Endothelial cell of umbilical vein (primary cell): ENCODE measurements at regions not wholly inside any gene's neighbourhood (a gene's known extent, or its start where the extent isn't known, plus 50 kb on each side); places are given as distances from the start of the nearest gene placed in this dataset.

ENCODE experiments used
- BruUV-seq: library from RNA; stranded (reverse); fragments of 400-500 nt; replicated peaks from 2 replicates; lab custom pipeline; 2021; lab: Mats Ljungman, UMichigan
- CTCF ChIA-PET: fragments of 300-600, 350-600 bp; sonication (Branson Sonifier 250); formaldehyde crosslinking; loops from one replicate; lab custom pipeline; 2021; ENCODE audit warnings: antibody characterized with exemption, inconsistent platforms; lab: Charles Lee
- POLR2A ChIA-PET: fragments of 300-600, 350-600 bp; sonication (Branson Sonifier 250); formaldehyde crosslinking; loops from one replicate; lab custom pipeline; 2021; ENCODE audit warnings: antibody characterized with exemption, inconsistent platforms; lab: Charles Lee
- DNase-seq: peaks from one replicate; pipeline ENCODE4 v3.0.0-alpha.2; 2011; ENCODE audit warnings: low read depth, low spot score
- FAIRE-seq: peaks from 2 replicates; lab custom pipeline; 2011; peaks lifted over from hg19 to GRCh38; lab: Jason Lieb, UNC
- H2AFZ ChIP-seq: 2 replicates; pipeline ENCODE4 v1.6.0; 2012; ENCODE audit warnings: low read depth, low read length, control low read depth, inconsistent platforms
- H3K27ac ChIP-seq: 2 replicates; pipeline ENCODE4 v1.5.1; 2011; ENCODE audit warnings: low read depth, mild to moderate bottlenecking, control low read depth, low read length, moderate library complexity; ENCODE audit not compliant: insufficient read depth
- H3K27me3 ChIP-seq, 2 experiments: 2 replicates each; pipeline versions ENCODE4 v1.6.0 to v1.6.1; 2011; ENCODE audit warnings: low read length in 2 of 2, mixed read lengths in 1 of 2; ENCODE audit not compliant: control insufficient read depth in 2 of 2, insufficient read depth in 2 of 2
- H3K36me3 ChIP-seq, 2 experiments: 2 replicates in 1 of 2; 3 replicates in 1 of 2; pipeline ENCODE4 v1.5.1; 2011; ENCODE audit warnings: low read length in 2 of 2, mild to moderate bottlenecking in 1 of 2, moderate library complexity in 1 of 2; ENCODE audit not compliant: control insufficient read depth in 2 of 2, insufficient read depth in 2 of 2; ENCODE audit errors: extremely low read depth in 1 of 2
- H3K4me1 ChIP-seq: 3 replicates; pipeline ENCODE4 v1.5.1; 2011; ENCODE audit warnings: mild to moderate bottlenecking, low read length; ENCODE audit not compliant: control insufficient read depth, insufficient read depth; ENCODE audit errors: extremely low read depth
- H3K4me2 ChIP-seq: 2 replicates; pipeline ENCODE4 v1.6.1; 2011; ENCODE audit warnings: low read length, control low read depth, mixed read lengths; ENCODE audit not compliant: insufficient read depth
- H3K4me3 ChIP-seq, 3 experiments: fragments of 200-600 bp in 1 of 3; sonication (generic), shearing (Covaris generic) in 1 of 3; replicated peaks in 1 of 3; 2 replicates each; pipeline ENCODE4 v1.5.1; 2011 to 2016; ENCODE audit warnings: control low read depth in 3 of 3, low read length in 3 of 3, mild to moderate bottlenecking in 2 of 3, inconsistent platforms in 1 of 3, low read depth in 1 of 3, moderate library complexity in 1 of 3; ENCODE audit not compliant: insufficient read depth in 1 of 3
- H3K79me2 ChIP-seq: 2 replicates; pipeline ENCODE4 v1.6.0; 2012; ENCODE audit warnings: low read length, inconsistent platforms; ENCODE audit not compliant: control insufficient read depth, insufficient read depth
- H3K9ac ChIP-seq: replicated peaks from 2 replicates; pipeline ENCODE3; 2011; ENCODE audit warnings: low read length, control low read depth; ENCODE audit not compliant: insufficient read depth; ENCODE audit errors: extremely low read depth
- H3K9me1 ChIP-seq: replicated peaks from 3 replicates; pipeline ENCODE4 v1.6.0; 2011; ENCODE audit warnings: mild to moderate bottlenecking, low read length; ENCODE audit not compliant: control insufficient read depth, insufficient read depth; ENCODE audit errors: extremely low read depth
- H3K9me3 ChIP-seq: replicated peaks from 2 replicates; pipeline ENCODE4 v1.5.1; 2012; ENCODE audit warnings: low read length, inconsistent platforms; ENCODE audit not compliant: control insufficient read depth, insufficient read depth
- H4K20me1 ChIP-seq: replicated peaks from 2 replicates; pipeline ENCODE3; 2011; ENCODE audit warnings: mild to moderate bottlenecking, low read length; ENCODE audit not compliant: control insufficient read depth, insufficient read depth; ENCODE audit errors: extremely low read depth
- EZH2 ChIP-seq: IDR thresholded peaks from 2 replicates; pipeline ENCODE4 v1.6.1; 2012; ENCODE audit warnings: borderline replicate concordance, low read depth, mild to moderate bottlenecking, moderate library complexity, low read length, inconsistent platforms; ENCODE audit not compliant: severe bottlenecking
- FOS ChIP-seq: IDR thresholded peaks from 2 replicates; pipeline ENCODE4 v1.6.1; 2011; ENCODE audit warnings: mild to moderate bottlenecking, low read length, moderate library complexity, borderline replicate concordance; ENCODE audit not compliant: insufficient read depth
- GATA2 ChIP-seq: IDR thresholded peaks from 2 replicates; pipeline ENCODE4 v1.7.0; 2011; ENCODE audit warnings: low read depth, mild to moderate bottlenecking, moderate library complexity, mixed read lengths, low read length; ENCODE audit not compliant: insufficient read length, insufficient read depth
- JUN ChIP-seq: IDR thresholded peaks from 2 replicates; pipeline ENCODE4 v1.6.1; 2011; ENCODE audit warnings: borderline replicate concordance, low read depth; ENCODE audit not compliant: insufficient read length, insufficient read depth
- MYC ChIP-seq: IDR thresholded peaks from one replicate; pipeline ENCODE4 v1.6.1; 2011; ENCODE audit warnings: mild to moderate bottlenecking, low read depth, low read length
- POLR2A ChIP-seq: IDR thresholded peaks from 2 replicates; pipeline ENCODE4 v1.6.1; 2012; ENCODE audit warnings: low read depth, mild to moderate bottlenecking, control low read depth, low read length
- POLR2AphosphoS5 ChIP-seq: IDR thresholded peaks from 2 replicates; pipeline ENCODE4 v1.6.1; 2012; ENCODE audit warnings: low read depth, mild to moderate bottlenecking, control low read depth, low read length, moderate library complexity; ENCODE audit not compliant: insufficient read depth
- dilution Hi-C: fragments of 300-500 bp; cut with MboI; formaldehyde crosslinking; loops from one replicate; pipeline ENCODE4 v1.15.0; 2019; ENCODE audit warnings: low sequenced_read_pairs; ENCODE audit not compliant: extremely low pct_ligation_motif_present
- intact Hi-C: fragments of 100-400 bp; cut with micrococcal nuclease; formaldehyde crosslinking; loops from one replicate; pipeline ENCODE4 v1.10.0; 2022
- TF ChIP-seq, protein P1 (sequence below): IDR thresholded peaks from 2 replicates; pipeline ENCODE4 v1.6.1; 2011; ENCODE audit not compliant: insufficient read depth, insufficient read length
- TF ChIP-seq, protein P2 (sequence below), 2 donors: IDR thresholded peaks; 1 replicate in 1 of 2; 2 replicates in 1 of 2; pipeline ENCODE4 v1.5.1; 2011; ENCODE audit warnings: low read length in 2 of 2, mild to moderate bottlenecking in 2 of 2, moderate library complexity in 2 of 2, control low read depth in 1 of 2, inconsistent platforms in 1 of 2, low read depth in 1 of 2; ENCODE audit not compliant: insufficient read depth in 1 of 2; ENCODE audit errors: extremely low read depth in 1 of 2

DNA sequence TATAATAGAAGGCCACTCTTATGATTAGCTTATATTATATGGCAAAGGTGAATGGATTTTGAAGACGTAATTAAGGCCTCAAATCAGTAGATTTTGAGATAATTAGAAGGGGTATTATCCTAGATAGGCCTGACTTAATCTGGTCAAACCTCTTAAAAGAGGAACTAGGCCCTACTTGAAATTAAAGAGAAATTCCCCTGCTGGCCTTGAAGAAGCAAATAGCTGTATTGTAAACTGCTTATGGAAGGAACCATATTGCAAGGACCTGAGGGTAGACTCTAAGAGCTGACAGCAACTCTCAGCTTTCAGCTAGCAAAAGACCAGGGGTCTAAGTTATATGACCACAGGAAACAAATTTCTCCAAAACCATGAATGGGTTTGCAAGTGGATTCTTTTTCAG, 219.0 kb upstream of the ONECUT1 start:
- dilution Hi-C loops = no loop called here
- BruUV-seq = no TSS peak

DNA sequence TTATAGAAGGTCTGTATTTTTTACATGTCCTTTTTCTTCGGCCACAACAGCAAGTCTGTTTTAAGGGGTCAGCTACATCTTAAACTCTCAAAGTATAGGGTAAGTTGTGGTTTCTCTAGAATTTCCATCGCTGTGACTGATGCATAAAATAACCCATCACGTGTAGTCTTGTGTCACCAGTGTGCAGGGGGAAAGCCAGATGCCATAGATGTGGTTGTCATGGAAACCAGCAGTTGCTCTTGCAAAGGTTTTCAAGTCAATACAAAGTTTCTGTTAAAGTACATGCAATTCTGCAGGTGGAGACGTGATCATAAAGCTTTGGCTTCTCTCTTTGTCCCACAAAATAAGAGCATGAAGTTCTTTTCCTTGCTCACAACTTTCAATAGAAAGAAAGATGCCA, 210.3 kb upstream of the ONECUT1 start:
- intact Hi-C loops = no loop called here
- no TSS peak for BruUV-seq
- Histone ChIP-seq H3K9me3 (no peaks in the 10 kb centered on the region), H2AFZ (no peak overlapping the region), H3K4me2 (no peak overlapping the region), H3K36me3 (no peaks in the 10 kb centered on the region), H3K9me1 (no peaks in the 10 kb centered on the region), H3K4me3 (no peak overlapping the region), H3K9ac (no peak overlapping the region), H3K79me2 (no peaks in the 10 kb centered on the region), H4K20me1 (no peaks in the 10 kb centered on the region), H3K4me1 (no peaks in the 10 kb centered on the region), H3K27ac (no peak overlapping the region), H3K27me3 (no peaks in the 10 kb centered on the region)
- CTCF ChIA-PET = no interaction called here
- DNase-seq = no peak
- TF ChIP-seq, protein P1, sequence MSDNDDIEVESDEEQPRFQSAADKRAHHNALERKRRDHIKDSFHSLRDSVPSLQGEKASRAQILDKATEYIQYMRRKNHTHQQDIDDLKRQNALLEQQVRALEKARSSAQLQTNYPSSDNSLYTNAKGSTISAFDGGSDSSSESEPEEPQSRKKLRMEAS = no peak
- no peak for TF ChIP-seq POLR2AphosphoS5
- TF ChIP-seq EZH2 = no peak
- no peak for TF ChIP-seq MYC
- TF ChIP-seq POLR2A = no peak
- no peak for TF ChIP-seq JUN
- TF ChIP-seq, protein P2, sequence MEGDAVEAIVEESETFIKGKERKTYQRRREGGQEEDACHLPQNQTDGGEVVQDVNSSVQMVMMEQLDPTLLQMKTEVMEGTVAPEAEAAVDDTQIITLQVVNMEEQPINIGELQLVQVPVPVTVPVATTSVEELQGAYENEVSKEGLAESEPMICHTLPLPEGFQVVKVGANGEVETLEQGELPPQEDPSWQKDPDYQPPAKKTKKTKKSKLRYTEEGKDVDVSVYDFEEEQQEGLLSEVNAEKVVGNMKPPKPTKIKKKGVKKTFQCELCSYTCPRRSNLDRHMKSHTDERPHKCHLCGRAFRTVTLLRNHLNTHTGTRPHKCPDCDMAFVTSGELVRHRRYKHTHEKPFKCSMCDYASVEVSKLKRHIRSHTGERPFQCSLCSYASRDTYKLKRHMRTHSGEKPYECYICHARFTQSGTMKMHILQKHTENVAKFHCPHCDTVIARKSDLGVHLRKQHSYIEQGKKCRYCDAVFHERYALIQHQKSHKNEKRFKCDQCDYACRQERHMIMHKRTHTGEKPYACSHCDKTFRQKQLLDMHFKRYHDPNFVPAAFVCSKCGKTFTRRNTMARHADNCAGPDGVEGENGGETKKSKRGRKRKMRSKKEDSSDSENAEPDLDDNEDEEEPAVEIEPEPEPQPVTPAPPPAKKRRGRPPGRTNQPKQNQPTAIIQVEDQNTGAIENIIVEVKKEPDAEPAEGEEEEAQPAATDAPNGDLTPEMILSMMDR (IDR thresholded peaks at IDR 0.05; ENCODE audit: extremely low read depth in 1 of 2, insufficient read depth in 1 of 2, low read depth in 1 of 2, low read length in 2 of 2) = no peak
- TF ChIP-seq GATA2 = no peak
- no peak for TF ChIP-seq FOS
- dilution Hi-C loops = no loop called here
- POLR2A ChIA-PET = no interaction called here
- FAIRE-seq = no peak

More for the DNA sequence above, 219.0 kb upstream of the ONECUT1 start:
- ChIA-PET POLR2A (no interaction called here), CTCF (no interaction called here)
- Histone ChIP-seq H4K20me1 (no peaks in the 10 kb centered on the region), H3K27ac (no peak overlapping the region), H3K4me3 (no peak overlapping the region), H3K4me2 (no peak overlapping the region), H3K9me3 (no peaks in the 10 kb centered on the region), H3K4me1 (no peaks in the 10 kb centered on the region), H3K9me1 (no peaks in the 10 kb centered on the region), H3K9ac (no peak overlapping the region), H3K36me3 (no peaks in the 10 kb centered on the region), H3K79me2 (no peaks in the 10 kb centered on the region), H3K27me3 (no peaks in the 10 kb centered on the region), H2AFZ (no peak overlapping the region)
- intact Hi-C loops = no loop called here
- no peak for TF ChIP-seq MYC
- no peak for TF ChIP-seq POLR2AphosphoS5
- no peak for TF ChIP-seq EZH2
- no peak for TF ChIP-seq GATA2
- FAIRE-seq = no peak
- DNase-seq = no peak
